Neural cell (in vitro differentiated cells): ENCODE measurements at regions not wholly inside any gene's neighbourhood (a gene's known extent, or its start where the extent isn't known, plus 50 kb on each side); places are given as distances from the start of the nearest gene placed in this dataset.
"Not testable (repeated sequence)": the region's sequence is repeated elsewhere in the genome, so short reads cannot be mapped to it uniquely, and the experiment has no call there.

Experiments used
- H2AFZ ChIP-seq: fragments of 200-600, 300-800 bp; sonication (generic), shearing (Covaris generic); 2 replicates; pipeline ENCODE4 v1.6.0; 2014; ENCODE audit warnings: low read depth, mild to moderate bottlenecking, antibody characterized with exemption, low read length, moderate library complexity
- H3F3A ChIP-seq: fragments of 200-600 bp; shearing (Covaris generic); 2 replicates; pipeline ENCODE4 v1.6.1; 2016; ENCODE audit warnings: mild to moderate bottlenecking, moderate library complexity, mixed read lengths, antibody characterized with exemption, low read length; ENCODE audit not compliant: insufficient read depth, poor library complexity, severe bottlenecking
- H3K27ac ChIP-seq: fragments of 200-600, 300-800 bp; sonication (generic), shearing (Covaris generic); 2 replicates; pipeline ENCODE4 v1.5.1; 2014; ENCODE audit warnings: mild to moderate bottlenecking, low read length, moderate library complexity
- H3K27me3 ChIP-seq: fragments of 300-800, 200-600 bp; sonication (generic), shearing (Covaris generic); 2 replicates; pipeline ENCODE4 v1.6.0; 2014; ENCODE audit warnings: mild to moderate bottlenecking, low read depth, low read length, moderate library complexity; ENCODE audit not compliant: insufficient read depth
- H3K36me3 ChIP-seq: fragments of 300-800, 200-600 bp; sonication (generic), shearing (Covaris generic); 2 replicates; pipeline ENCODE4 v1.5.1; 2014; ENCODE audit warnings: mild to moderate bottlenecking, antibody characterized with exemption, low read length, moderate library complexity; ENCODE audit not compliant: insufficient read depth
- H3K4me2 ChIP-seq: fragments of 300-800, 200-600 bp; sonication (generic), shearing (Covaris generic); 2 replicates; pipeline ENCODE4 v1.6.0; 2014; ENCODE audit warnings: mild to moderate bottlenecking, low read length
- H3K4me3 ChIP-seq: fragments of 300-800, 200-600 bp; sonication (generic), shearing (Covaris generic); 2 replicates; pipeline ENCODE4 v1.5.1; 2014; ENCODE audit warnings: mild to moderate bottlenecking, low read length, moderate library complexity
- H3K79me2 ChIP-seq: fragments of 200-600 bp; shearing (Covaris generic); replicated peaks from 2 replicates; pipeline ENCODE4 v1.6.0; 2014; ENCODE audit warnings: mild to moderate bottlenecking, low read length, moderate library complexity; ENCODE audit not compliant: insufficient read depth
- H3K9ac ChIP-seq: fragments of 300-800, 200-600 bp; sonication (generic), shearing (Covaris generic); 2 replicates; pipeline ENCODE4 v1.6.1; 2016; ENCODE audit warnings: mild to moderate bottlenecking, low read length, mixed read lengths
- H3K9me2 ChIP-seq: fragments of 200-600 bp; shearing (Covaris generic); 2 replicates; pipeline ENCODE4 v1.6.1; 2016; ENCODE audit warnings: mild to moderate bottlenecking, low read length, mixed read lengths; ENCODE audit not compliant: insufficient read depth
- H3K9me3 ChIP-seq: fragments of 200-600, 300-800 bp; sonication (generic), shearing (Covaris generic); 2 replicates; pipeline ENCODE4 v1.6.1; 2016; ENCODE audit warnings: mild to moderate bottlenecking, mixed run types, low read length, moderate library complexity, mixed read lengths
- H4K20me1 ChIP-seq: fragments of 200-600 bp; shearing (Covaris generic); 2 replicates; pipeline ENCODE4 v1.6.1; 2016; ENCODE audit warnings: mild to moderate bottlenecking, mixed run types; ENCODE audit not compliant: insufficient read depth
- CTCF ChIP-seq: fragments of 450-650 bp; IDR thresholded peaks from 2 replicates; pipeline ENCODE4 v1.5.1; 2014; ENCODE audit warnings: antibody characterized with exemption, mild to moderate bottlenecking, moderate library complexity; ENCODE audit not compliant: poor library complexity, severe bottlenecking
- EP300 ChIP-seq: fragments of 450-650 bp; conservative IDR thresholded peaks from 2 replicates; pipeline ENCODE4 v1.6.1; 2014; ENCODE audit warnings: antibody characterized with exemption, mild to moderate bottlenecking, moderate library complexity; ENCODE audit not compliant: poor library complexity, severe bottlenecking
- EZH2 ChIP-seq: fragments of 200-600, 300-800 bp; shearing (Covaris generic), sonication (generic); IDR thresholded peaks from 2 replicates; pipeline ENCODE4 v1.6.1; 2014; ENCODE audit warnings: antibody characterized with exemption, low read length, borderline replicate concordance, mild to moderate bottlenecking; ENCODE audit not compliant: insufficient read depth, poor library complexity, severe bottlenecking
- MXI1 ChIP-seq: fragments of 450-650 bp; conservative IDR thresholded peaks from 2 replicates; pipeline ENCODE4 v1.6.1; 2014; ENCODE audit warnings: antibody characterized with exemption, mild to moderate bottlenecking; ENCODE audit not compliant: poor library complexity, severe bottlenecking
- POLR2AphosphoS5 ChIP-seq: IDR thresholded peaks from 2 replicates; pipeline ENCODE4 v1.6.1; 2012
- RAD21 ChIP-seq: fragments of 450-650 bp; conservative IDR thresholded peaks from 2 replicates; pipeline ENCODE4 v1.6.1; 2014; ENCODE audit warnings: antibody characterized with exemption, mild to moderate bottlenecking, moderate library complexity
- REST ChIP-seq: IDR thresholded peaks from 2 replicates; pipeline ENCODE4 v1.6.1; 2012; ENCODE audit warnings: borderline replicate concordance
- SMC3 ChIP-seq: fragments of 450-650 bp; conservative IDR thresholded peaks from 2 replicates; pipeline ENCODE4 v1.6.1; 2014; ENCODE audit warnings: antibody characterized with exemption, mild to moderate bottlenecking, moderate library complexity; ENCODE audit not compliant: poor library complexity
- TAF1 ChIP-seq: IDR thresholded peaks from 2 replicates; pipeline ENCODE4 v1.6.1; 2012; ENCODE audit warnings: low read depth

- H3K79me2 ChIP-seq: no peaks in the 10 kb centered on the region
- no peaks in the 10 kb centered on the region for H3K9me2 ChIP-seq
- no peaks in the 10 kb centered on the region for H3K9me3 ChIP-seq
- no peaks in the 10 kb centered on the region for H3F3A ChIP-seq
- no peak overlapping the region for H3K4me3 ChIP-seq
- TF ChIP-seq POLR2AphosphoS5: no peak
- no peak for TF ChIP-seq REST
- no peak for TF ChIP-seq RAD21
- TF ChIP-seq EZH2: no peak
- TF ChIP-seq TAF1: no peak
- TF ChIP-seq SMC3: no peak
- TF ChIP-seq MXI1: no peak
- TF ChIP-seq EP300: no peak
- TF ChIP-seq CTCF: no peak
- H3K27ac ChIP-seq: no peak overlapping the region
- H3K9ac ChIP-seq: no peak overlapping the region
- H3K27me3 ChIP-seq: no peaks in the 10 kb centered on the region
- no peaks in the 10 kb centered on the region for H4K20me1 ChIP-seq
- H3K36me3 ChIP-seq: no peaks in the 10 kb centered on the region
- no peak overlapping the region for H3K4me2 ChIP-seq
- H2AFZ ChIP-seq: no peak overlapping the region
Observed at GRCh38 chr1:191519519-191519918, 638.7 kb upstream of the RGS18 start.

GRCh38 chr1:191520345-191520744, 637.9 kb upstream of the RGS18 start:
- no peaks in the 10 kb centered on the region for H3K79me2 ChIP-seq
- TF ChIP-seq RAD21 (no peak), CTCF (no peak), SMC3 (no peak), EP300 (no peak), EZH2 (no peak), TAF1 (no peak), MXI1 (no peak), POLR2AphosphoS5 (no peak), REST (no peak)
- H3K27ac ChIP-seq: no peak overlapping the region
- no peak overlapping the region for H2AFZ ChIP-seq
- H3K9me3 ChIP-seq: no peaks in the 10 kb centered on the region
- H3K4me2 ChIP-seq: no peak overlapping the region
- H3F3A ChIP-seq: no peaks in the 10 kb centered on the region
- H4K20me1 ChIP-seq: no peaks in the 10 kb centered on the region
- no peaks in the 10 kb centered on the region for H3K36me3 ChIP-seq
- no peaks in the 10 kb centered on the region for H3K9me2 ChIP-seq
- H3K9ac ChIP-seq: no peak overlapping the region
- H3K4me3 ChIP-seq: no peak overlapping the region
- no peaks in the 10 kb centered on the region for H3K27me3 ChIP-seq

- not testable (repeated sequence) for H3K27me3 ChIP-seq, H3K9me2 ChIP-seq, H3K9ac ChIP-seq, H2AFZ ChIP-seq, H3K9me3 ChIP-seq, H3K4me3 ChIP-seq, H3K27ac ChIP-seq, H3K79me2 ChIP-seq, H3F3A ChIP-seq, H3K4me2 ChIP-seq, H3K36me3 ChIP-seq, H4K20me1 ChIP-seq
Observed at GRCh38 chr1:191525944-191526343, 632.3 kb upstream of the RGS18 start.
